ENCODE measurements at regions not wholly inside any gene's neighbourhood (a gene's known extent, or its start where the extent isn't known, plus 50 kb on each side); places are given as distances from the start of the nearest gene placed in this dataset.

- TF ChIP-seq CTCF (IDR thresholded peaks at IDR 0.05; ENCODE audit: low read depth, low read length) (no peak), POLR2A (IDR thresholded peaks at IDR 0.05; ENCODE audit: extremely low read depth, insufficient read length) (no peak)
These were observed 188.0 kb upstream of the GHR start for GRCh38 chr5:42235241-42235640.

Data from NB4 (cell line).